ENCODE measurements at regions not wholly inside any gene's neighbourhood (a gene's known extent, or its start where the extent isn't known, plus 50 kb on each side); places are given as distances from the start of the nearest gene placed in this dataset.

DNA sequence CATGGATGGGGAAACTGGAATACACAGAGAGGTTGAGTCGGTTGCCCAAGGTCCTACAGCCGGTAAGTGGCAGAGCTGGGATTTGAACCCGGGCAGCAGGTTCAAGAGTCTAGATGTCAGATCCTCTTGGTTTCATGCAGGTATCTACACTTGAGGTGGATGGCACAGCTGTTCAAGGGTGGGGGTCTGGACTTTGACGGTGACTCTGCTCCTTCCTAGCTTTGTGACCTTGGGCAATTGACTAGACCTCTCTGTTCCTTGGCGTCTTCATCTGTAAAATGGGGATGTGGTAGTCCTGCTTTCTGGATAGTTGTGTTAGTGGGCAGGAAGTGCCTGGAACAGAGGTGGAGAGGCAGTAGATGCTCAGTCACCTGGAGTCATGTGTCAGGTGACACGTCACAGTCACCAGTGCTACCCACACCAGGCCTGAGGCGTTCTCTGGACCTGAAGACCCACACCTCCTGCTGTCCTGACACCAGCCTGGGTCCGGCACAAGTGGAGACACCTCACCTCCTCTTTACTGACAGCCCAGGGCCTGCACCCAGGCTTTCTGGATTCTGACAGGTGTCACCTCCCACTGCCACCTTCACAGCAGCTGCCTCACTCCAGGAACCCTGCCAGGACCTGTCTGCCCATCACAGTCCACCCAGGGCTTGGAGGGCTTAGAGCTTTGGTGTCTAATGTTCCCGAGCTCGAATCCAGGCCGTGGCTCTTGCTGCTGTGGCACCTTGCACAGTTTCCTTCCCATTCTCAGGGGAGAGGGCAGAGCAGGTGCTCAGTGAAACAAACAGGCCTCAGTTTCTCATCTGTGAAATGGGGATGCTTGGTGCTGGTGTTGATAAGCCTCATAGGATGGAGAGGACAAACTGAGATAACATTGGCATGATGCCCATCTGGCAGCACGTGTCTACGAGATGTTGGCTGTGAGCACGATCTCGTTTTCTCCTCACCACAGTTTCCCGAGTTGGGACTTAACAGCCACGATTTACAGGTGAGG, 83.2 kb upstream of the RUNX3 start:
- TF ChIP-seq, protein P1, sequence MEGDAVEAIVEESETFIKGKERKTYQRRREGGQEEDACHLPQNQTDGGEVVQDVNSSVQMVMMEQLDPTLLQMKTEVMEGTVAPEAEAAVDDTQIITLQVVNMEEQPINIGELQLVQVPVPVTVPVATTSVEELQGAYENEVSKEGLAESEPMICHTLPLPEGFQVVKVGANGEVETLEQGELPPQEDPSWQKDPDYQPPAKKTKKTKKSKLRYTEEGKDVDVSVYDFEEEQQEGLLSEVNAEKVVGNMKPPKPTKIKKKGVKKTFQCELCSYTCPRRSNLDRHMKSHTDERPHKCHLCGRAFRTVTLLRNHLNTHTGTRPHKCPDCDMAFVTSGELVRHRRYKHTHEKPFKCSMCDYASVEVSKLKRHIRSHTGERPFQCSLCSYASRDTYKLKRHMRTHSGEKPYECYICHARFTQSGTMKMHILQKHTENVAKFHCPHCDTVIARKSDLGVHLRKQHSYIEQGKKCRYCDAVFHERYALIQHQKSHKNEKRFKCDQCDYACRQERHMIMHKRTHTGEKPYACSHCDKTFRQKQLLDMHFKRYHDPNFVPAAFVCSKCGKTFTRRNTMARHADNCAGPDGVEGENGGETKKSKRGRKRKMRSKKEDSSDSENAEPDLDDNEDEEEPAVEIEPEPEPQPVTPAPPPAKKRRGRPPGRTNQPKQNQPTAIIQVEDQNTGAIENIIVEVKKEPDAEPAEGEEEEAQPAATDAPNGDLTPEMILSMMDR (IDR thresholded peaks at IDR 0.05; ENCODE audit: low read length) = no peak
- TF ChIP-seq EZH2phosphoT487 (IDR thresholded peaks at IDR 0.05; ENCODE audit: low read length) = no peak

Measured in MM.1S (cell line).